Lower leg skin (tissue), 4 donors: ENCODE measurements at regions not wholly inside any gene's neighbourhood (a gene's known extent, or its start where the extent isn't known, plus 50 kb on each side); places are given as distances from the start of the nearest gene placed in this dataset.

Experiments
- DNase-seq, 2 donors: peaks; one replicate each; pipeline ENCODE4 v3.0.0-alpha.2; 2019; ENCODE audit warnings: low spot score in 2 of 2
- H3K4me3 ChIP-seq: fragments of 200-600 bp; sonication (generic); 2 replicates; pipeline ENCODE4 v1.5.1; 2017; ENCODE audit warnings: mild to moderate bottlenecking, low read depth; ENCODE audit not compliant: poor library complexity, severe bottlenecking
- POLR2A ChIP-seq, 2 donors: fragments of 450-650 bp; IDR thresholded peaks; one replicate each; pipeline ENCODE4 v1.6.1; 2016 to 2017; ENCODE audit warnings: antibody characterized with exemption in 2 of 2, mild to moderate bottlenecking in 1 of 2, moderate library complexity in 1 of 2
- WGBS, 2 donors: methylation state at CpG; one replicate each; pipeline ENCODE4 v1.1.5; 2018; 5-methylcytosine and 5-hydroxymethylcytosine counted together
- intact Hi-C: fragments of 100-400 bp; cut with DNase I; formaldehyde crosslinking; loops from one replicate; pipeline ENCODE4 v1.15.0; 2023; ENCODE audit warnings: low total_unique reads
- TF ChIP-seq, protein P1 (sequence below), 3 donors: fragments of 450-650 bp; IDR thresholded peaks; one replicate each; pipeline ENCODE4 v1.5.1; 2016; ENCODE audit warnings: antibody characterized with exemption in 3 of 3, mild to moderate bottlenecking in 3 of 3, moderate library complexity in 2 of 3

DNA sequence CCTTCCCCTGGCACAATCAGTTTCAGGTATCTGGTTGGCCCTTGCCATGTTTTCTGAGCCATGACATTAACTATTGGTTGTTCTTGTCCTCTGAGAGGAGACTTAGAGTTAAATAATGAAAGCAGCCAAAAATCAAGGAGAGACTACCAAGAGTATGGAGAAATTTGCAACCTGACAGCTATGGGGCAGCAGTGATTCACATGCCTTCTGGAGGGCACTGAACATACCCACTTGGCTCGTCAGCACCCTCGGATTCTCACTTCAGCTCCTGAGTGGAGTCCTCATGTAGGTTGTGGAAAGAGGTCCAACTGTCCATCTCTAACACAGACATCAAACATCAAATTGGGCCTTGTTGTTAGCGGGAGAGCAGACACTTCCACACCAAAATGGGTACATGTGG is 265.6 kb downstream of the EBLN2 start:
- TF ChIP-seq, protein P1, sequence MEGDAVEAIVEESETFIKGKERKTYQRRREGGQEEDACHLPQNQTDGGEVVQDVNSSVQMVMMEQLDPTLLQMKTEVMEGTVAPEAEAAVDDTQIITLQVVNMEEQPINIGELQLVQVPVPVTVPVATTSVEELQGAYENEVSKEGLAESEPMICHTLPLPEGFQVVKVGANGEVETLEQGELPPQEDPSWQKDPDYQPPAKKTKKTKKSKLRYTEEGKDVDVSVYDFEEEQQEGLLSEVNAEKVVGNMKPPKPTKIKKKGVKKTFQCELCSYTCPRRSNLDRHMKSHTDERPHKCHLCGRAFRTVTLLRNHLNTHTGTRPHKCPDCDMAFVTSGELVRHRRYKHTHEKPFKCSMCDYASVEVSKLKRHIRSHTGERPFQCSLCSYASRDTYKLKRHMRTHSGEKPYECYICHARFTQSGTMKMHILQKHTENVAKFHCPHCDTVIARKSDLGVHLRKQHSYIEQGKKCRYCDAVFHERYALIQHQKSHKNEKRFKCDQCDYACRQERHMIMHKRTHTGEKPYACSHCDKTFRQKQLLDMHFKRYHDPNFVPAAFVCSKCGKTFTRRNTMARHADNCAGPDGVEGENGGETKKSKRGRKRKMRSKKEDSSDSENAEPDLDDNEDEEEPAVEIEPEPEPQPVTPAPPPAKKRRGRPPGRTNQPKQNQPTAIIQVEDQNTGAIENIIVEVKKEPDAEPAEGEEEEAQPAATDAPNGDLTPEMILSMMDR (IDR thresholded peaks at IDR 0.05) = no peak
- TF ChIP-seq POLR2A (IDR thresholded peaks at IDR 0.05) = no peak
- DNase-seq = no peak
- 87 to 91% methylated on average over 3 of the region's 3 CpGs for WGBS, 2 donors
- no peak overlapping the region for H3K4me3 ChIP-seq
- intact Hi-C loops = no loop called here
